ENCODE measurements at regions not wholly inside any gene's neighbourhood (a gene's known extent, or its start where the extent isn't known, plus 50 kb on each side); places are given as distances from the start of the nearest gene placed in this dataset.
"Not testable (repeated sequence)": the region's sequence is repeated elsewhere in the genome, so short reads cannot be mapped to it uniquely, and the experiment has no call there.

GRCh38 chr5:120252839-120253238, 211.3 kb upstream of the PRR16 start:
- DNase-seq = peak; percentile 48

- peak; percentile 25 for DNase-seq
These were observed 209.7 kb upstream of the PRR16 start for GRCh38 chr5:120254385-120254784.

GRCh38 chr5:120255214-120255613, 208.9 kb upstream of the PRR16 start:
- peak; percentile 8 for DNase-seq

- DNase-seq = no peak
These were observed 207.7 kb upstream of the PRR16 start for GRCh38 chr5:120256376-120256775.

- no peak for DNase-seq
These were observed 206.6 kb upstream of the PRR16 start for GRCh38 chr5:120257358-120257971.

GRCh38 chr5:120258123-120258522, 206.0 kb upstream of the PRR16 start:
- no peak for DNase-seq

- no peak for DNase-seq
These were observed 203.4 kb upstream of the PRR16 start for GRCh38 chr5:120260651-120261050.

GRCh38 chr5:120270498-120270897, 193.6 kb upstream of the PRR16 start:
- no peak for DNase-seq

GRCh38 chr5:120293796-120294195, 170.3 kb upstream of the PRR16 start:
- DNase-seq = peak; percentile 95

- peak; percentile 43 for DNase-seq
These were observed 166.5 kb upstream of the PRR16 start for GRCh38 chr5:120297616-120298015.

GRCh38 chr5:120298981-120299380, 165.1 kb upstream of the PRR16 start:
- peak; percentile 57 for DNase-seq

- peak; percentile 95 for DNase-seq
These were observed 159.4 kb upstream of the PRR16 start for GRCh38 chr5:120304663-120305062.

GRCh38 chr5:120306303-120306702, 157.8 kb upstream of the PRR16 start:
- DNase-seq = no peak

- DNase-seq = no peak
These were observed 149.9 kb upstream of the PRR16 start for GRCh38 chr5:120314191-120314590.

GRCh38 chr5:120320626-120321025, 143.5 kb upstream of the PRR16 start:
- DNase-seq = no peak

- DNase-seq = no peak
These were observed 137.4 kb upstream of the PRR16 start for GRCh38 chr5:120326651-120327050.

- no peak for DNase-seq
These were observed 136.9 kb upstream of the PRR16 start for GRCh38 chr5:120327180-120327579.

- no peak for DNase-seq
These were observed 135.0 kb upstream of the PRR16 start for GRCh38 chr5:120329095-120329494.

- no peak for DNase-seq
These were observed 133.5 kb upstream of the PRR16 start for GRCh38 chr5:120330558-120330957.

- DNase-seq = no peak
These were observed 119.9 kb upstream of the PRR16 start for GRCh38 chr5:120344181-120344580.

- no peak for DNase-seq
These were observed 118.2 kb upstream of the PRR16 start for GRCh38 chr5:120345947-120346346.

- DNase-seq = not testable (repeated sequence)
These were observed 113.0 kb upstream of the PRR16 start for GRCh38 chr5:120351071-120351470.

- peak; percentile 12 for DNase-seq
These were observed 110.0 kb upstream of the PRR16 start for GRCh38 chr5:120354126-120354525.

- no peak for DNase-seq
These were observed 105.2 kb upstream of the PRR16 start for GRCh38 chr5:120358949-120359348.

- no peak for DNase-seq
These were observed 102.2 kb upstream of the PRR16 start for GRCh38 chr5:120361941-120362340.
